ENCODE measurements at regions not wholly inside any gene's neighbourhood (a gene's known extent, or its start where the extent isn't known, plus 50 kb on each side); places are given as distances from the start of the nearest gene placed in this dataset.

GRCh38 chr13:111541345-111541744 is 220.9 kb downstream of the TEX29 start:
- no peak for DNase-seq

- DNase-seq = no peak
These were observed 221.5 kb downstream of the TEX29 start for GRCh38 chr13:111541752-111542529.

- DNase-seq = no peak
These were observed 222.3 kb downstream of the TEX29 start for GRCh38 chr13:111542530-111543341.

GRCh38 chr13:111546921-111547675 is 226.7 kb downstream of the TEX29 start:
- DNase-seq = no peak

- DNase-seq = no peak
These were observed 227.4 kb downstream of the TEX29 start for GRCh38 chr13:111547726-111548273.

GRCh38 chr13:111548301-111548700 is 227.9 kb downstream of the TEX29 start:
- no peak for DNase-seq

- no peak for DNase-seq
These were observed 228.4 kb downstream of the TEX29 start for GRCh38 chr13:111548805-111549204.

- no peak for DNase-seq
These were observed 229.0 kb downstream of the TEX29 start for GRCh38 chr13:111549464-111549863.

GRCh38 chr13:111550062-111550461 is 229.6 kb downstream of the TEX29 start:
- no peak for DNase-seq

GRCh38 chr13:111551204-111551820 is 230.9 kb downstream of the TEX29 start:
- DNase-seq = no peak

- no peak for DNase-seq
These were observed 232.6 kb downstream of the TEX29 start for GRCh38 chr13:111552891-111553655.

GRCh38 chr13:111554539-111555267 is 234.3 kb downstream of the TEX29 start:
- DNase-seq = no peak

GRCh38 chr13:111555268-111555808 is 234.9 kb downstream of the TEX29 start:
- DNase-seq = no peak

GRCh38 chr13:111555903-111556302 is 235.5 kb downstream of the TEX29 start:
- no peak for DNase-seq

GRCh38 chr13:111556496-111556895 is 236.1 kb downstream of the TEX29 start:
- DNase-seq = no peak

GRCh38 chr13:111557921-111558699 is 237.7 kb downstream of the TEX29 start:
- no peak for DNase-seq

- DNase-seq = no peak
These were observed 238.3 kb downstream of the TEX29 start for GRCh38 chr13:111558700-111559088.

GRCh38 chr13:111559612-111560403 is 239.4 kb downstream of the TEX29 start:
- no peak for DNase-seq
